ENCODE measurements at regions not wholly inside any gene's neighbourhood (a gene's known extent, or its start where the extent isn't known, plus 50 kb on each side); places are given as distances from the start of the nearest gene placed in this dataset.

DNA sequence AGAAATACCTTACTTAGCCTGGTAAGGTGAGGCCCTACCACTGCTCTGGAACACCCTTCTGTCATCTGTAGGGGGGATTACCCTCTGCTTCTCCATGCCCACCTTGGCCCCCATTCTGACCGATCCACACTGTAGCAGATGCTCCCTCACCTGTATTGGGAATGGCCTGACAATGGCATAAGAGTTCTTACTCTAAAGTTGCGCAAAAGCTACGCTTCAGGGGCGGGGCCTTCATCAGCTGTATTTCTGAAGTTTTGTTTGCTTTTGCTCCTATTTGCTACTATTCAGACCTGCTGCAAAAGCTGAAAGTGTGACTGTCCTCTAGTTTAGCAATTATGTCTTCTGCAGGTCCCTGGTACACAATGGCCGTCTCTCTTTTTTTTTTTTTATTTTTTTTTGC lies 252.6 kb downstream of the TLE3 start:
- no peaks in the 10 kb centered on the region for H3K27me3 ChIP-seq (ENCODE audit: control insufficient read depth, insufficient read depth, low read length)
- H3K4me3 ChIP-seq (ENCODE audit: insufficient read depth, low read depth, low read length): no peak overlapping the region
- no peak for DNase-seq
- no peaks in the 10 kb centered on the region for H3K36me3 ChIP-seq (replicated peaks; ENCODE audit: control insufficient read depth, insufficient read depth, low read length)

DNA sequence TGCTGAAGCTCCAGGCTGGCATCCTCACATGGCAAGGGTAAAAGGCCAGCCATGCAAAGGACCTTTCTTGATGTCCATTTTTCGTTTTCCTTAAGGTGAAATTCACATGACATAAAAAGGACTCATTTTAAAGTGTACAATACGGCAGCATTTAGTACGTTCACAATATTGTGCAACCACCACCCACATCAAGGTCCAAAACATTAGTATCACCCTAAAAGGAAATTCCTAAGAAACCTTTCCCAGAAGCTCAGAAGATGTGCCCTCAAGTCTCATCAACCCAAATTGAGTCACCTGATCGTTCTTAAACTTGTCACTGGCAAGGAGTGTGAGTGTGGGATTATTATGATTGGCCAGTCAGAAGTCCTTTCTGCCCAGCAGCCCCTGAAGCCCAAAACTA lies 250.1 kb downstream of the TLE3 start:
- Histone ChIP-seq H3K36me3 (replicated peaks; ENCODE audit: control insufficient read depth, insufficient read depth, low read length) (no peaks in the 10 kb centered on the region), H3K27me3 (ENCODE audit: control insufficient read depth, insufficient read depth, low read length) (no peaks in the 10 kb centered on the region), H3K4me3 (ENCODE audit: insufficient read depth, low read depth, low read length) (no peak overlapping the region)
- DNase-seq: no peak

GRCh38 chr15:69848096-69848495 lies 249.6 kb downstream of the TLE3 start:
- Histone ChIP-seq H3K4me3 (ENCODE audit: insufficient read depth, low read depth, low read length) (no peak overlapping the region), H3K27me3 (ENCODE audit: control insufficient read depth, insufficient read depth, low read length) (no peaks in the 10 kb centered on the region), H3K36me3 (replicated peaks; ENCODE audit: control insufficient read depth, insufficient read depth, low read length) (no peaks in the 10 kb centered on the region)
- DNase-seq: no peak

DNA sequence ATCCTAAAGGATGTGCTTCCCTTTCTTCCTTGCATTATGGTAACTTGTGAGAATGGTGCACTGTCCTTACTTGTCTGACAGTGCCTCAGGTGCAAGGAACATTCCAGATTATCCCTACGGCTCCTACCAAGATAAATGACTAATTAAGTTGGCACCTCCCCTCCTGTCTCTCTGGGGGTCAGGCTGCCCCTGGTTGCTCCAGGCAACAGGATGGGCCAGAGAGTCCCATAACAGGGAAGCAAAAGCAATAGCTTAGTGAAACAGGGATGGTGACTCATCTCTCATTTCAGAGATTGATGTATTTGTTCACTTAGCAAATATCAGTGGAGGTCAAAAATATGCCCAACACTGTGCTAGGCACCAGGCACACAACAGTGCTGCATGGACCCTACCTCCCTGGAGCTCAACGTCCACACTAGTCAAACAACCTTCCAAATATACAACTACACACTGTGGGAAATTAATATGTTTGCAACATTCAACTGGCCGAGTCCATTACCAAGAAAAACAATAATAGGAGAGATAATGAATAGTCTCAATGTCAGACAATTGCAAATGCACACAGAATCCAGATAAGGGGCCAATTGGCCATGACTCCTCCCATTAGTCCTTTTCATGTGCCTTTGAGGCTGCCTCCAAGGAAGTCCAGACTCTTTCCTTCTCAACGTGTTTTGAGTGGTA lies 249.0 kb downstream of the TLE3 start:
- no peak for DNase-seq
- Histone ChIP-seq H3K36me3 (replicated peaks; ENCODE audit: control insufficient read depth, insufficient read depth, low read length) (no peaks in the 10 kb centered on the region), H3K27me3 (ENCODE audit: control insufficient read depth, insufficient read depth, low read length) (no peaks in the 10 kb centered on the region), H3K4me3 (ENCODE audit: insufficient read depth, low read depth, low read length) (no peak overlapping the region)

DNA sequence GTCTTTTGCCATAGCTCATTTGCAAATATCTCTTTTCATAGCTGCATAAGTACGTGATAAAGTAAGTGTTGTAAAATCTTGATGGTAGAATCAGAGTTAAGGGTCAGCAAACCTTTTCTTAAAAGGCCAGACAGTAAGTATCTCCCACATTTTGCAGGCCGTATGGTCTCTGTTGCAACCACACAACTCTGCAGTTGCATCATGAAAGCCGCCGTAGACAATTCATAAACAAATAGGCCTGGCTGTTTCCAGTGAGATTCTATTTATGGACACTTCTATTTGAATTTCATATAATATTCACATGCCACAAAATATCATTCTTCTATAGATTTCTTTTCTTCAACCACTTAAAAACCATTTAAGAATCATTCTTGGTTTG lies 248.5 kb downstream of the TLE3 start:
- Histone ChIP-seq H3K4me3 (ENCODE audit: insufficient read depth, low read depth, low read length) (no peak overlapping the region), H3K27me3 (ENCODE audit: control insufficient read depth, insufficient read depth, low read length) (no peaks in the 10 kb centered on the region), H3K36me3 (replicated peaks; ENCODE audit: control insufficient read depth, insufficient read depth, low read length) (no peaks in the 10 kb centered on the region)
- DNase-seq: no peak

DNA sequence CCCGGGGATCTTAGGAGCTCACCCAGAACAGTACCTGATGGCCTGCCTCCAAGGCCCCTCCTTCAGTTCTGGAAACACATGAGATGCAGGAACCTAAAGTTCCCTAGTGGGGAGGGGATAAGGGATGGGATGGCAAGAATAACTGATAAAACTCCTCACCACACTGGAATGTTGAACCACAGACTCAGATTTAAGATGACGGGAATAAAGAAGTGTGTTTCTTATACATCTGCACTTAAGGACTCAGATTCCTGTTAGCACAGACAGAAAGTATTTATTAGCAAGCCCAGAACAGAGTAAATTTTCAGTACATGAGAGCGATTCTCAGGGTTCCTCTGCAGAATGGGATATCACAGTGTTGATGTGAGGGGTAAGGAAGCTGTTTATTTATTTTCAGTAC lies 245.2 kb downstream of the TLE3 start:
- Histone ChIP-seq H3K4me3 (ENCODE audit: insufficient read depth, low read depth, low read length) (no peak overlapping the region), H3K27me3 (ENCODE audit: control insufficient read depth, insufficient read depth, low read length) (no peaks in the 10 kb centered on the region), H3K36me3 (replicated peaks; ENCODE audit: control insufficient read depth, insufficient read depth, low read length) (no peaks in the 10 kb centered on the region)
- DNase-seq: no peak

DNA sequence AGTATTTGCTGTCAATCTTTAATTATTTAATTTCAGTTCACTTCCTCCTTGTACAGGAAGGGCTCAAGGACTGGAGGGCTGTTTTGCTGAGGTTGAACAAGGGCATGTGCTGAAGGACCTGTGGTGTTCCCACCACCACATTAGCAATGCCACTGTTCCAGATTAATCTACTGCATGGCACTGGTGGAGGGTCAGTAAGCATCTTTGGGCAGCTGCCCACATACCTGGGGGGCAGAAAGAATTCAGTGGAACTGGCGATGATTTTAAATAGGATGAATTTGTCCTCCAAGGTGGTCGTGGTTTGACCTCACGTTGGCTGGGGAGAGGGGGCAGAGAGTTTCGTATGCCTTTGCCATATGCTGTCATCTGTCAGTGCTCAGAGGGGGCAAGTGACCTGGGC lies 244.8 kb downstream of the TLE3 start:
- no peak for DNase-seq
- no peaks in the 10 kb centered on the region for H3K27me3 ChIP-seq (ENCODE audit: control insufficient read depth, insufficient read depth, low read length)
- no peaks in the 10 kb centered on the region for H3K36me3 ChIP-seq (replicated peaks; ENCODE audit: control insufficient read depth, insufficient read depth, low read length)
- no peak overlapping the region for H3K4me3 ChIP-seq (ENCODE audit: insufficient read depth, low read depth, low read length)

- Histone ChIP-seq H3K27me3 (ENCODE audit: control insufficient read depth, insufficient read depth, low read length) (no peaks in the 10 kb centered on the region), H3K4me3 (ENCODE audit: insufficient read depth, low read depth, low read length) (no peak overlapping the region), H3K36me3 (replicated peaks; ENCODE audit: control insufficient read depth, insufficient read depth, low read length) (no peaks in the 10 kb centered on the region)
- DNase-seq: no peak
Measured at GRCh38 chr15:69853544-69853951, 244.2 kb downstream of the TLE3 start.

DNA sequence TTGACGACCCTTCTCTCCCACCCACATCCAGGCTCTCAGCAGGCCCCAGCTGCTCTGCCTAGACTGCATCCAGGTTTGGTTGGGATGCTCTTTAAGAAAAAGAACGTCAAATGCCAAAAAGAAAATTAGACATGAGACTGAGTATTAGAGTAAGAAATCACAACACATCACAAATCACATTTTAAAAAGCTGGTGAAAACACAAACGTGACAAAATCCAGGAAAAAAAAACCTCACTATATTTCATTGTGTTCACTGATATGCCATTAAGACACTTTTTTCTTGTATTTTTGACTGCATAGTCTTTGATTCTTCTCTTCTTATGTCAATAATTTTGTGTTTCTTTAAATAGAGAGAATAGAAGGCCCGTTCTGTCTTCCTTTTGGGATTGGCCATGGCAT lies 243.7 kb downstream of the TLE3 start:
- Histone ChIP-seq H3K36me3 (replicated peaks; ENCODE audit: control insufficient read depth, insufficient read depth, low read length) (no peaks in the 10 kb centered on the region), H3K4me3 (ENCODE audit: insufficient read depth, low read depth, low read length) (no peak overlapping the region), H3K27me3 (ENCODE audit: control insufficient read depth, insufficient read depth, low read length) (no peaks in the 10 kb centered on the region)
- no peak for DNase-seq

DNA sequence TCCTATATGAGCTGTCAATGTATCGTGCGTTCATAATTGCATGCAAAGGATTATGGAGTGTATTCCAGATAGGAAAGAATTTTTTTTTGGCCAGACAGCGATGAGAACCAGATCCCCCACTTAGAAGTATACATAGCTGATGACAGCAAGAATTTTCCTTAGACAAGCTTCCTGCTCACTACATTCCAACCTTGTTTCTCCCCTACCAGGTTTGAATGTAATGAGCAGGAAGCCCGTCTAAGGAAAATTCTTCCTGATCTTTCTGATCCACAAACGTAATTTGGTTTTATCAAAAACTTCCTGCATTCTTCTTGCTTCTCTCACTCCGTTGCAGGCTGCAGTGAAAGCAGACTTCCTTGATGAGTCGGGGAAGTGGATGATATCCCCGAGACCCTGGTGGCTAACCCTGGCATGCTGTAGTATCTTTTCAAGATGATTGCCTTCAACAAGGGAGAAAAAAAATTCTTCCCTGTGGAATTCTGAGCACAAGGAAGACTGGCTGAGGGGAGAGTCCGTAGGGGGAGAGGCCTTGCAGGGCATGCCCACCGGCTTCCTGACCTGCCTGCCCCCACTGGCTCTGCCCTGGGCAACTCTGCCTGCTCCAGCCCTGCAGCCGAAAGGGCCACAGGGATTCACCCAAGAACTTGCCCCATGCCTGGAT lies 243.1 kb downstream of the TLE3 start:
- H3K4me3 ChIP-seq (ENCODE audit: insufficient read depth, low read depth, low read length): no peak overlapping the region
- no peaks in the 10 kb centered on the region for H3K27me3 ChIP-seq (ENCODE audit: control insufficient read depth, insufficient read depth, low read length)
- H3K36me3 ChIP-seq (replicated peaks; ENCODE audit: control insufficient read depth, insufficient read depth, low read length): no peaks in the 10 kb centered on the region
- DNase-seq: no peak

DNA sequence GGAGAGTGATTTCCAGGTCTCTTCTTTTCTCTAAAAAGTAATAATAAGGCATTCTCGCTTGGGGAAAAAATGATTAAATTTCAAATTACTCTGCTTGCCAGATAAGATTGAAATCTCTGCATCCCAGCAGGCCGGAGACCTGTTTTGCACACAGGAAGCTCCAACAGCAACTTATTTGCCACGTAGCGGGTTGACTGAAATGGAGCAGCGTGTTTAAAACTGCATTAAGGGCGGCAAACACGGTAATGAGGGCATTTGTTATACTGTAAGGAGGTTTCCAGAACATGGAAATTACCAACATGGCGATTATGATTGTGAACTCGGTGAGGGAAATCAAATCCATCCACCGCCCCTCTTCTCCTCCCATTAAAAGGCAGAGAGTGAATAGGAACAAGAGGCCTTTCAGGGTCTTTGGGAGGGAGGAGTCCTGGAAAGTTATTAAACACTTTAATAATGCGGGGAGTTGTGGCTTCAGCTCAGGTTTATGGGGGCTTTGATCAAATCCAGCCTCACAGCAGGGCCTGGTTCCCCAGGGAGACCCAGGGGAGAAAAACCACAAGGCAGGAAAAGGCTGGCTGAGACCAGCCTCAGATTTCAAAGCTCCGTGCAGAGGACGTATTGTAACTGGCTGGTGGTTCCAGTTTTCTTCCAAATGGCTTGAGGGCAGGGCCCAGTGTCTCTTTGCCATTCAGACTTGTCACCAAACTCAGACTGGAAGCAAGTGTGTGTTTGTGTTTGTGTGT lies 242.3 kb downstream of the TLE3 start:
- Histone ChIP-seq H3K36me3 (replicated peaks; ENCODE audit: control insufficient read depth, insufficient read depth, low read length) (no peaks in the 10 kb centered on the region), H3K4me3 (ENCODE audit: insufficient read depth, low read depth, low read length) (no peak overlapping the region), H3K27me3 (ENCODE audit: control insufficient read depth, insufficient read depth, low read length) (no peaks in the 10 kb centered on the region)
- DNase-seq: no peak

- Histone ChIP-seq H3K27me3 (ENCODE audit: control insufficient read depth, insufficient read depth, low read length) (no peaks in the 10 kb centered on the region), H3K36me3 (replicated peaks; ENCODE audit: control insufficient read depth, insufficient read depth, low read length) (no peaks in the 10 kb centered on the region), H3K4me3 (ENCODE audit: insufficient read depth, low read depth, low read length) (no peak overlapping the region)
- no peak for DNase-seq
Measured at GRCh38 chr15:69857250-69857649, 240.5 kb downstream of the TLE3 start.

GRCh38 chr15:69857686-69858391 lies 239.9 kb downstream of the TLE3 start:
- no peak for DNase-seq
- no peak overlapping the region for H3K4me3 ChIP-seq (ENCODE audit: insufficient read depth, low read depth, low read length)

GRCh38 chr15:69858456-69858855 lies 239.3 kb downstream of the TLE3 start:
- no peak overlapping the region for H3K4me3 ChIP-seq (ENCODE audit: insufficient read depth, low read depth, low read length)
- H3K36me3 ChIP-seq (replicated peaks; ENCODE audit: control insufficient read depth, insufficient read depth, low read length): no peaks in the 10 kb centered on the region
- no peak for DNase-seq
- no peaks in the 10 kb centered on the region for H3K27me3 ChIP-seq (ENCODE audit: control insufficient read depth, insufficient read depth, low read length)

More at GRCh38 chr15:69857686-69858391, 239.9 kb downstream of the TLE3 start:
- H3K27me3 ChIP-seq (ENCODE audit: control insufficient read depth, insufficient read depth, low read length): no peaks in the 10 kb centered on the region
- no peaks in the 10 kb centered on the region for H3K36me3 ChIP-seq (replicated peaks; ENCODE audit: control insufficient read depth, insufficient read depth, low read length)

DNA sequence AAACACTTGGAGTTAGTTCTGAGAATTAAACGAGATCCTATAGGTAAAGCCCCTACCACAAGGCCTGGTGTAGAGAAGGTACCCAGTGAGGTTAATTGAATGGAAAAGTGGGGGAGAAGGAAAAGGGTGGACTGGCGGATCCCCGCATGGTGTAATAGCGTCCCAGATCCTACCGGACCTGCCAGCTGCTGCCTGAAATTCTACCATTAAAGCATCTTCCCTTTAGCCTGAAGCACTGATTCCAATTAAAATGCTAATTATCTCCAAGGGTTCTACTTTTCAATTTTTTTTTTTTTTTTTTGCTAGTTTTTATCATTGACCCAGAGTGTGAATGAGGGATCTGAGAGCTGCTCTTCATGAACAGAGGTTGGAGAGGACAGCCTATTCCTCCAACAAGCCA lies 237.9 kb downstream of the TLE3 start:
- DNase-seq: no peak
- H3K36me3 ChIP-seq (replicated peaks; ENCODE audit: control insufficient read depth, insufficient read depth, low read length): no peaks in the 10 kb centered on the region
- no peak overlapping the region for H3K4me3 ChIP-seq (ENCODE audit: insufficient read depth, low read depth, low read length)
- no peaks in the 10 kb centered on the region for H3K27me3 ChIP-seq (ENCODE audit: control insufficient read depth, insufficient read depth, low read length)
